Upper lobe of left lung (tissue), 4 donors: ENCODE measurements at regions not wholly inside any gene's neighbourhood (a gene's known extent, or its start where the extent isn't known, plus 50 kb on each side); places are given as distances from the start of the nearest gene placed in this dataset.

Experiments
- CTCF ChIP-seq, 6 experiments: fragments of 450-650 bp in 4 of 6; fragments of 200-600 bp in 2 of 6; sonication (generic) in 2 of 6; IDR thresholded peaks; one replicate each; pipeline ENCODE4 v1.5.1; 2016 to 2019; ENCODE audit warnings: antibody characterized with exemption in 6 of 6
- POLR2AphosphoS5 ChIP-seq, 2 donors: sonication (generic); formaldehyde crosslinking; IDR thresholded peaks; one replicate each; pipeline ENCODE4 v1.5.1; 2017; ENCODE audit warnings: antibody characterized with exemption in 2 of 2

GRCh38 chr6:147839708-147840610 is 331.5 kb downstream of the SAMD5 start:
- TF ChIP-seq CTCF (IDR thresholded peaks at IDR 0.05) = no peak
- no peak for TF ChIP-seq POLR2AphosphoS5 (IDR thresholded peaks at IDR 0.05)
